ENCODE measurements at regions not wholly inside any gene's neighbourhood (a gene's known extent, or its start where the extent isn't known, plus 50 kb on each side); places are given as distances from the start of the nearest gene placed in this dataset.

GRCh38 chr2:121004359-121004758 is 268.7 kb downstream of the GLI2 start:
- ChIA-PET POLR2A (no interaction called here), RAD21 (ENCODE audit: low non-redundant PET in 1 of 2, low total read pairs in 2 of 2, uncharacterized antibody in 2 of 2, unreplicated experiment in 2 of 2) (no interaction called here), CTCF (no interaction called here)
- BruUV-seq (replicated peaks): no TSS peak
- Histone ChIP-seq H4K20me1 (ENCODE audit: insufficient read depth) (no peaks in the 10 kb centered on the region), H3K27me3 (ENCODE audit: insufficient read depth, low read length) (no peaks in the 10 kb centered on the region), H3K9me2 (ENCODE audit: insufficient read depth) (no peaks in the 10 kb centered on the region), H3K9me3 (ENCODE audit: control insufficient read depth in 1 of 2, insufficient read depth in 1 of 2, low read depth in 1 of 2, low read length in 2 of 2) (no peaks in the 10 kb centered on the region), H3K4me1 (ENCODE audit: control insufficient read depth in 1 of 2, insufficient read depth in 2 of 2, low read length in 2 of 2) (no peaks in the 10 kb centered on the region), H3K27ac (ENCODE audit: low read depth, low read length) (no peak overlapping the region), H3K79me2 (ENCODE audit: insufficient read depth, low read length) (no peaks in the 10 kb centered on the region), H3K9ac (ENCODE audit: low read length) (no peak overlapping the region), H3K36me3 (ENCODE audit: control insufficient read depth in 1 of 2, insufficient read depth in 2 of 2, low read length in 2 of 2) (no peaks in the 10 kb centered on the region), H3K4me3 (replicated peaks in 1 of 2; ENCODE audit: low read depth in 1 of 2, low read length in 2 of 2) (no peak overlapping the region), H3K4me2 (ENCODE audit: low read length) (no peak overlapping the region), H2AFZ (ENCODE audit: low read depth, low read length, poor library complexity, severe bottlenecking) (no peak overlapping the region)
- ATAC-seq (no peak), DNase-seq (ENCODE audit: low read depth, low spot score) (no peak)
- intact Hi-C loops (cut with micrococcal nuclease): no loop called here
- TF ChIP-seq FOSL1 (IDR thresholded peaks at IDR 0.05; ENCODE audit: low read depth): no peak
- TF ChIP-seq POLR2A (IDR thresholded peaks at IDR 0.05; ENCODE audit: borderline replicate concordance, extremely low read depth, insufficient read depth, insufficient read length): no peak
- TF ChIP-seq SIN3A (IDR thresholded peaks at IDR 0.05; ENCODE audit: low read depth): no peak
- no peak for TF ChIP-seq EZH2phosphoT487 (IDR thresholded peaks at IDR 0.05; ENCODE audit: borderline replicate concordance)
- TF ChIP-seq CTCF (IDR thresholded peaks at IDR 0.05 in 2 of 3, conservative IDR thresholded peaks at IDR 0.05 in 1 of 3; ENCODE audit: borderline replicate concordance in 1 of 3, insufficient read depth in 1 of 3, low read depth in 2 of 3, low read length in 2 of 3): no peak
- TF ChIP-seq MAX (IDR thresholded peaks at IDR 0.05): no peak
- TF ChIP-seq EZH2 (IDR thresholded peaks at IDR 0.05): no peak
- no peak for TF ChIP-seq SP1 (IDR thresholded peaks at IDR 0.05; ENCODE audit: low read depth)
- no peak for TF ChIP-seq CEBPB (IDR thresholded peaks at IDR 0.05; ENCODE audit: low read depth)
- TF ChIP-seq ZFX (IDR thresholded peaks at IDR 0.05): no peak
- no peak for TF ChIP-seq ATF3 (IDR thresholded peaks at IDR 0.05)
- no peak for TF ChIP-seq RAD21 (IDR thresholded peaks at IDR 0.05; ENCODE audit: low read depth)
- TF ChIP-seq EGR1 (IDR thresholded peaks at IDR 0.05; ENCODE audit: low read depth): no peak
- TF ChIP-seq TCF7L2 (IDR thresholded peaks at IDR 0.05; ENCODE audit: borderline replicate concordance, extremely low read depth, insufficient read depth, insufficient read length): no peak
- TF ChIP-seq ZBTB33 (IDR thresholded peaks at IDR 0.05; ENCODE audit: extremely low read depth, insufficient replicate concordance, low read length): no peak
- TF ChIP-seq ELF1 (IDR thresholded peaks at IDR 0.05; ENCODE audit: borderline replicate concordance, low read depth): no peak
- TF ChIP-seq REST (IDR thresholded peaks at IDR 0.05; ENCODE audit: low read depth): no peak
- no peak for TF ChIP-seq ZNF274 (IDR thresholded peaks at IDR 0.05; ENCODE audit: low read depth, low read length)
